H1 (cell line): ENCODE measurements at regions not wholly inside any gene's neighbourhood (a gene's known extent, or its start where the extent isn't known, plus 50 kb on each side); places are given as distances from the start of the nearest gene placed in this dataset.

Experiments
- CTCF ChIA-PET: fragments of 300-600 bp; sonication (Branson Sonifier 250); formaldehyde crosslinking; loops from one replicate; lab custom pipeline; 2021; ENCODE audit not compliant: partially characterized antibody; lab: Charles Lee
- POLR2A ChIA-PET: fragments of 300-600 bp; sonication (Branson Sonifier 250); formaldehyde crosslinking; loops from one replicate; lab custom pipeline; 2021; ENCODE audit warnings: inconsistent platforms; ENCODE audit not compliant: partially characterized antibody; lab: Charles Lee
- DNase-seq, 2 experiments: peaks; one replicate each; pipeline versions ENCODE4 v3.0.0 to v3.0.0-alpha.2; 2010 to 2022; ENCODE audit warnings: low spot score in 2 of 2, low read depth in 1 of 2, mixed read lengths in 1 of 2
- FAIRE-seq: peaks from 2 replicates; lab custom pipeline; 2011; peaks lifted over from hg19 to GRCh38; lab: Jason Lieb, UNC
- H2AFZ ChIP-seq: 2 replicates; pipeline ENCODE4 v1.8.1; 2012; ENCODE audit warnings: low read length, inconsistent platforms
- H2AK5ac ChIP-seq: 2 replicates; pipeline ENCODE4 v1.6.1; 2013; ENCODE audit warnings: low read depth, low read length
- H2BK120ac ChIP-seq: replicated peaks from 2 replicates; pipeline ENCODE3; 2013; ENCODE audit warnings: low read depth, low read length, inconsistent platforms
- H2BK12ac ChIP-seq: 2 replicates; pipeline ENCODE4 v1.6.1; 2013; ENCODE audit warnings: low read depth, low read length
- H2BK15ac ChIP-seq: 2 replicates; pipeline ENCODE4 v1.6.1; 2013; ENCODE audit warnings: low read length
- H2BK20ac ChIP-seq: 2 replicates; pipeline ENCODE4 v1.6.1; 2013; ENCODE audit warnings: low read length
- H2BK5ac ChIP-seq: 2 replicates; pipeline ENCODE4 v1.6.1; 2013; ENCODE audit warnings: low read depth, low read length
- H3K14ac ChIP-seq: 2 replicates; pipeline ENCODE4 v1.6.1; 2013; ENCODE audit warnings: inconsistent platforms; ENCODE audit not compliant: insufficient read length
- H3K18ac ChIP-seq: 2 replicates; pipeline ENCODE4 v1.6.1; 2013; ENCODE audit warnings: low read length; ENCODE audit errors: extremely low read depth
- H3K23ac ChIP-seq: 2 replicates; pipeline ENCODE4 v1.6.1; 2013; ENCODE audit warnings: inconsistent platforms; ENCODE audit not compliant: insufficient read length
- H3K23me2 ChIP-seq: 2 replicates; pipeline ENCODE4 v1.6.1; 2013; ENCODE audit warnings: low read depth, low read length
- H3K27ac ChIP-seq: 2 replicates; pipeline ENCODE4 v1.6.1; 2011; ENCODE audit warnings: low read depth, low read length, inconsistent platforms
- H3K27me3 ChIP-seq, 4 experiments: replicated peaks in 1 of 4; 1 replicate in 1 of 4; 2 replicates in 3 of 4; pipeline versions ENCODE4 v1.6.1 to v1.8.1; 2011 to 2013; ENCODE audit warnings: low read length in 3 of 4, mild to moderate bottlenecking in 3 of 4, inconsistent platforms in 2 of 4, mixed read lengths in 2 of 4, moderate library complexity in 1 of 4; ENCODE audit not compliant: control insufficient read depth in 3 of 4, insufficient read depth in 3 of 4; ENCODE audit errors: extremely low read depth in 1 of 4
- H3K36me3 ChIP-seq, 4 experiments: 2 replicates each; pipeline versions ENCODE4 v1.6.1 to v1.8.1; 2011 to 2013; ENCODE audit warnings: mild to moderate bottlenecking in 4 of 4, low read length in 3 of 4, moderate library complexity in 2 of 4, control low read depth in 1 of 4, inconsistent platforms in 1 of 4; ENCODE audit not compliant: insufficient read depth in 4 of 4, control insufficient read depth in 2 of 4
- H3K4ac ChIP-seq: replicated peaks from 2 replicates; pipeline ENCODE3; 2013; ENCODE audit warnings: low read length, low read depth, mixed read lengths, inconsistent platforms; ENCODE audit not compliant: insufficient read length
- H3K4me1 ChIP-seq, 4 experiments: replicated peaks in 1 of 4; 1 replicate in 1 of 4; 2 replicates in 3 of 4; pipeline versions ENCODE4 v1.6.1 to v1.8.1; 2011 to 2013; ENCODE audit warnings: low read length in 3 of 4, inconsistent platforms in 2 of 4, mixed read lengths in 1 of 4; ENCODE audit not compliant: insufficient read depth in 4 of 4, control insufficient read depth in 3 of 4
- H3K4me2 ChIP-seq, 2 experiments: 2 replicates each; pipeline versions ENCODE4 v1.6.1 to v1.8.1; 2011 to 2013; ENCODE audit warnings: low read depth in 2 of 2, low read length in 2 of 2, control low read depth in 1 of 2, inconsistent platforms in 1 of 2, mild to moderate bottlenecking in 1 of 2; ENCODE audit not compliant: insufficient read depth in 1 of 2
- H3K4me3 ChIP-seq, 4 experiments: fragments of 200-600, 300-600 bp in 1 of 4; sonication (generic), shearing (Covaris generic), sonication (Bioruptor Twin) in 1 of 4; 2 replicates each; pipeline versions ENCODE4 v1.5.1 to v1.8.1; 2011 to 2016; ENCODE audit warnings: low read length in 4 of 4, low read depth in 3 of 4, control low read depth in 2 of 4, inconsistent platforms in 2 of 4, mild to moderate bottlenecking in 2 of 4, mixed read lengths in 1 of 4, moderate library complexity in 1 of 4; ENCODE audit not compliant: insufficient read depth in 2 of 4; ENCODE audit errors: extremely low read depth in 1 of 4
- H3K56ac ChIP-seq: replicated peaks from 2 replicates; pipeline ENCODE3; 2013; ENCODE audit warnings: low read depth, mild to moderate bottlenecking, mixed read lengths, low read length, inconsistent platforms; ENCODE audit not compliant: insufficient read length
- H3K79me1 ChIP-seq: 2 replicates; pipeline ENCODE4 v1.6.1; 2013; ENCODE audit warnings: low read depth, low read length, control low read depth
- H3K79me2 ChIP-seq, 2 experiments: 2 replicates each; pipeline versions ENCODE4 v1.6.1 to v1.8.1; 2012 to 2013; ENCODE audit warnings: low read length in 2 of 2, mild to moderate bottlenecking in 2 of 2, inconsistent platforms in 1 of 2; ENCODE audit not compliant: insufficient read depth in 2 of 2, control insufficient read depth in 1 of 2
- H3K9ac ChIP-seq, 4 experiments: replicated peaks in 1 of 4; 1 replicate in 1 of 4; 2 replicates in 3 of 4; pipeline versions ENCODE4 v1.6.1 to v1.8.1; 2011 to 2013; ENCODE audit warnings: low read depth in 3 of 4, low read length in 3 of 4, control low read depth in 2 of 4, mild to moderate bottlenecking in 2 of 4, moderate library complexity in 2 of 4, inconsistent platforms in 1 of 4; ENCODE audit errors: extremely low read depth in 1 of 4
- H3K9me3 ChIP-seq, 2 experiments: 2 replicates each; pipeline versions ENCODE4 v1.6.1 to v1.8.1; 2012 to 2013; ENCODE audit warnings: mild to moderate bottlenecking in 2 of 2, moderate library complexity in 2 of 2, control low read depth in 1 of 2, inconsistent platforms in 1 of 2, low read depth in 1 of 2, low read length in 1 of 2, mixed read lengths in 1 of 2; ENCODE audit not compliant: insufficient read depth in 2 of 2
- H4K20me1 ChIP-seq, 2 experiments: replicated peaks in 1 of 2; 2 replicates each; pipeline versions ENCODE3 to v1.8.1; 2011 to 2013; ENCODE audit warnings: inconsistent platforms in 2 of 2, low read length in 2 of 2, mild to moderate bottlenecking in 1 of 2; ENCODE audit not compliant: insufficient read depth in 2 of 2, control insufficient read depth in 1 of 2
- H4K5ac ChIP-seq: 2 replicates; pipeline ENCODE4 v1.6.1; 2013; ENCODE audit warnings: low read length, low read depth, mixed read lengths, inconsistent platforms; ENCODE audit not compliant: insufficient read length
- H4K8ac ChIP-seq: 2 replicates; pipeline ENCODE4 v1.8.0; 2013; ENCODE audit warnings: mild to moderate bottlenecking, moderate library complexity, low read length, inconsistent platforms; ENCODE audit not compliant: insufficient read depth; ENCODE audit errors: extremely low read depth
- H4K91ac ChIP-seq: replicated peaks from 2 replicates; pipeline ENCODE3; 2013; ENCODE audit warnings: low read length, mixed read lengths, inconsistent platforms; ENCODE audit not compliant: insufficient read length
- JUND ChIP-seq: IDR thresholded peaks from 2 replicates; pipeline ENCODE4 v1.6.1; 2011; ENCODE audit warnings: mild to moderate bottlenecking, improper control_type of control experiment, low read length
- MAX ChIP-seq: IDR thresholded peaks from 2 replicates; pipeline ENCODE4 v1.6.1; 2012; ENCODE audit warnings: inconsistent platforms
- SIRT6 ChIP-seq: IDR thresholded peaks from one replicate; pipeline ENCODE4 v1.7.1; 2012; ENCODE audit warnings: low read length, inconsistent platforms
- SIX5 ChIP-seq: IDR thresholded peaks from 2 replicates; pipeline ENCODE4 v1.6.1; 2011; ENCODE audit warnings: mild to moderate bottlenecking, low read depth, low read length
- SP4 ChIP-seq: IDR thresholded peaks from 2 replicates; pipeline ENCODE4 v1.6.1; 2012; ENCODE audit warnings: low read length, inconsistent platforms
- SUZ12 ChIP-seq: fragments of 200-600 bp; sonication (generic); IDR thresholded peaks from 2 replicates; pipeline ENCODE4 v1.6.1; 2012; ENCODE audit warnings: mild to moderate bottlenecking, inconsistent platforms, low read length, moderate library complexity, mixed read lengths
- WGBS, 2 experiments: shearing (Covaris generic) in 1 of 2; methylation state at CpG; one replicate each; pipeline versions ENCODE4 v1.1.6 to v1.1.7; 2013 to 2015; ENCODE audit warnings: low lambda C conversion rate in 2 of 2, mixed read lengths in 2 of 2, inconsistent platforms in 1 of 2, low coverage in 1 of 2, missing lambda C conversion rate in 1 of 2; ENCODE audit not compliant: insufficient replicate concordance in 2 of 2, insufficient coverage in 1 of 2, insufficient read length in 1 of 2; ENCODE audit errors: extremely low coverage in 1 of 2, missing lambda C conversion rate in 1 of 2; 5-methylcytosine and 5-hydroxymethylcytosine counted together

- H4K5ac ChIP-seq: no peak overlapping the region
- H2BK12ac ChIP-seq: no peak overlapping the region
- no peaks in the 10 kb centered on the region for H3K9me3 ChIP-seq
- H3K27me3 ChIP-seq: no peaks in the 10 kb centered on the region
- no peaks in the 10 kb centered on the region for H3K36me3 ChIP-seq
- no peaks in the 10 kb centered on the region for H3K79me1 ChIP-seq
- 87% methylated on average over 3 of the region's 3 CpGs; no CpG with 5 or more reads in 1 of the 2 experiments for WGBS, 2 experiments
- H2BK120ac ChIP-seq: no peak overlapping the region
- no peak overlapping the region for H4K8ac ChIP-seq
- no peaks in the 10 kb centered on the region for H3K23me2 ChIP-seq
- H2BK15ac ChIP-seq: no peak overlapping the region
- no peak for FAIRE-seq
- H4K20me1 ChIP-seq: no peaks in the 10 kb centered on the region
- CTCF ChIA-PET: no interaction called here
- no peak overlapping the region for H3K14ac ChIP-seq
- no peak overlapping the region for H2AK5ac ChIP-seq
- no peak overlapping the region for H3K27ac ChIP-seq
- H3K4me1 ChIP-seq: peaks cover 0 to 2% (median 0%) of the 10 kb centered on the region in 4 experiments; a peak in 1 of 7 replicates
- H3K56ac ChIP-seq: no peak overlapping the region
- H2AFZ ChIP-seq: no peak overlapping the region
- no peak overlapping the region for H2BK5ac ChIP-seq
- no peak overlapping the region for H3K18ac ChIP-seq
- no peak overlapping the region for H3K23ac ChIP-seq
- POLR2A ChIA-PET: no interaction called here
- DNase-seq: no peak
- no peak overlapping the region for H3K4ac ChIP-seq
- no peaks in the 10 kb centered on the region for H3K79me2 ChIP-seq
- H4K91ac ChIP-seq: no peak overlapping the region
- no peak overlapping the region for H2BK20ac ChIP-seq
- no peak overlapping the region for H3K9ac ChIP-seq
- H3K4me2 ChIP-seq: no peak overlapping the region
- TF ChIP-seq MAX: no peak
- no peak for TF ChIP-seq SIX5
- no peak for TF ChIP-seq JUND
- no peak for TF ChIP-seq SIRT6
- no peak for TF ChIP-seq SP4
- no peak for TF ChIP-seq SUZ12
- no peak overlapping the region for H3K4me3 ChIP-seq
Measured at GRCh38 chr6:113653275-113653674, 203.9 kb upstream of the MARCKS start.
